ENCODE measurements at regions not wholly inside any gene's neighbourhood (a gene's known extent, or its start where the extent isn't known, plus 50 kb on each side); places are given as distances from the start of the nearest gene placed in this dataset.

GRCh38 chr18:8480506-8481328 lies 128.5 kb upstream of the RAB12 start:
- peak; percentile 88 to 89 for TF ChIP-seq RAD21 (IDR thresholded peaks at IDR 0.05)
- no peak for TF ChIP-seq EGR1 (IDR thresholded peaks at IDR 0.05; ENCODE audit: low read depth in 2 of 2)
- no peak for TF ChIP-seq FOXA1 (IDR thresholded peaks at IDR 0.05)
- no peak for TF ChIP-seq SP1 (IDR thresholded peaks at IDR 0.05)
- peak; percentile 49 for TF ChIP-seq CTCF (IDR thresholded peaks at IDR 0.05; ENCODE audit: low read depth, low read length, missing input control)
- H3K36me3 ChIP-seq (ENCODE audit: control insufficient read depth in 4 of 4, insufficient read depth in 3 of 4, low read depth in 1 of 4, low read length in 3 of 4), result no peaks in the 10 kb centered on the region
- no peak overlapping the region for H3K27ac ChIP-seq (ENCODE audit: low read depth in 1 of 2, low read length in 2 of 2)
- H3K4me1 ChIP-seq (ENCODE audit: control insufficient read depth in 4 of 4, insufficient read depth in 4 of 4, low read length in 3 of 4), result no peaks in the 10 kb centered on the region
- H3K9ac ChIP-seq (ENCODE audit: low read depth in 1 of 2, low read length in 2 of 2), result no peak overlapping the region
- WGBS, result 35% methylated on average over 16 of the region's 16 CpGs
- H3K4me3 ChIP-seq (ENCODE audit: low read depth in 1 of 3, low read length in 3 of 3), result no peak overlapping the region
- no peak for DNase-seq (ENCODE audit: low spot score)
- peaks cover 0 to under 1% (median 0%) of the 10 kb centered on the region in 4 donors for H3K27me3 ChIP-seq (ENCODE audit: control insufficient read depth in 4 of 4, insufficient read depth in 4 of 4, low read length in 3 of 4)
- no peaks in the 10 kb centered on the region for H3K9me3 ChIP-seq (ENCODE audit: control insufficient read depth in 4 of 4, low read length in 3 of 4)

GRCh38 chr18:8484951-8485350 lies 124.3 kb upstream of the RAB12 start:
- no peaks in the 10 kb centered on the region for H3K36me3 ChIP-seq (ENCODE audit: control insufficient read depth in 4 of 4, insufficient read depth in 3 of 4, low read depth in 1 of 4, low read length in 3 of 4)
- no peak overlapping the region for H3K27ac ChIP-seq (ENCODE audit: low read depth in 1 of 2, low read length in 2 of 2)
- no peak overlapping the region for H3K4me3 ChIP-seq (ENCODE audit: low read depth in 1 of 3, low read length in 3 of 3)
- no peaks in the 10 kb centered on the region for H3K9me3 ChIP-seq (ENCODE audit: control insufficient read depth in 4 of 4, low read length in 3 of 4)
- 89% methylated on average over 9 of the region's 9 CpGs for WGBS
- peaks cover 0 to 4% (median 0%) of the 10 kb centered on the region in 4 donors for H3K27me3 ChIP-seq (ENCODE audit: control insufficient read depth in 4 of 4, insufficient read depth in 4 of 4, low read length in 3 of 4)
- no peaks in the 10 kb centered on the region for H3K4me1 ChIP-seq (ENCODE audit: control insufficient read depth in 4 of 4, insufficient read depth in 4 of 4, low read length in 3 of 4)
- TF ChIP-seq FOXA1 (IDR thresholded peaks at IDR 0.05), result no peak
- no peak overlapping the region for H3K9ac ChIP-seq (ENCODE audit: low read depth in 1 of 2, low read length in 2 of 2)
- no peak for DNase-seq (ENCODE audit: low spot score)

- H3K27ac ChIP-seq (ENCODE audit: low read depth in 1 of 2, low read length in 2 of 2), result no peak overlapping the region
- WGBS, result 90% methylated on average over 5 of the region's 5 CpGs
- peaks cover 0 to 4% (median 0%) of the 10 kb centered on the region in 4 donors for H3K27me3 ChIP-seq (ENCODE audit: control insufficient read depth in 4 of 4, insufficient read depth in 4 of 4, low read length in 3 of 4)
- no peak overlapping the region for H3K4me3 ChIP-seq (ENCODE audit: low read depth in 1 of 3, low read length in 3 of 3)
- no peak for DNase-seq (ENCODE audit: low spot score)
- H3K36me3 ChIP-seq (ENCODE audit: control insufficient read depth in 4 of 4, insufficient read depth in 3 of 4, low read depth in 1 of 4, low read length in 3 of 4), result no peaks in the 10 kb centered on the region
- H3K9ac ChIP-seq (ENCODE audit: low read depth in 1 of 2, low read length in 2 of 2), result no peak overlapping the region
- no peaks in the 10 kb centered on the region for H3K4me1 ChIP-seq (ENCODE audit: control insufficient read depth in 4 of 4, insufficient read depth in 4 of 4, low read length in 3 of 4)
- H3K9me3 ChIP-seq (ENCODE audit: control insufficient read depth in 4 of 4, low read length in 3 of 4), result no peaks in the 10 kb centered on the region
- TF ChIP-seq SP1 (IDR thresholded peaks at IDR 0.05) (no peak), GABPA (IDR thresholded peaks at IDR 0.05 in 1 of 2, conservative IDR thresholded peaks at IDR 0.05 in 1 of 2) (no peak), RXRA (IDR thresholded peaks at IDR 0.05) (no peak), MAX (IDR thresholded peaks at IDR 0.05) (no peak), HNF4A (conservative IDR thresholded peaks at IDR 0.05) (no peak), ATF3 (IDR thresholded peaks at IDR 0.05) (no peak), FOXA1 (IDR thresholded peaks at IDR 0.05) (no peak), EGR1 (IDR thresholded peaks at IDR 0.05; ENCODE audit: low read depth in 2 of 2) (no peak), HNF4G (IDR thresholded peaks at IDR 0.05) (no peak), TAF1 (conservative IDR thresholded peaks at IDR 0.05) (no peak), RAD21 (IDR thresholded peaks at IDR 0.05) (no peak), REST (IDR thresholded peaks at IDR 0.05) (no peak), JUND (IDR thresholded peaks at IDR 0.05) (no peak), NR2F2 (IDR thresholded peaks at IDR 0.05) (no peak), FOXA2 (IDR thresholded peaks at IDR 0.05) (no peak), ZBTB33 (IDR thresholded peaks at IDR 0.05) (no peak), YY1 (IDR thresholded peaks at IDR 0.05) (no peak)
Observed at GRCh38 chr18:8489761-8490160, 119.5 kb upstream of the RAB12 start.

All from liver (tissue), 8 donors.